ENCODE measurements at regions not wholly inside any gene's neighbourhood (a gene's known extent, or its start where the extent isn't known, plus 50 kb on each side); places are given as distances from the start of the nearest gene placed in this dataset.

- no peak for DNase-seq (ENCODE audit: low read depth in 2 of 2)
These were observed 363.6 kb upstream of the CWC22 start for GRCh38 chr2:180370511-180371205.

GRCh38 chr2:180368881-180369280, 361.8 kb upstream of the CWC22 start:
- no peak for DNase-seq (ENCODE audit: low read depth in 2 of 2)

GRCh38 chr2:180367815-180368214, 360.7 kb upstream of the CWC22 start:
- peak in 1 of 2 donors; percentile 32 for DNase-seq (ENCODE audit: low read depth in 2 of 2)

- no peak for DNase-seq (ENCODE audit: low read depth in 2 of 2)
These were observed 359.4 kb upstream of the CWC22 start for GRCh38 chr2:180366481-180366880.

- DNase-seq (ENCODE audit: low read depth in 2 of 2): no peak
These were observed 357.6 kb upstream of the CWC22 start for GRCh38 chr2:180364719-180365118.

GRCh38 chr2:180360283-180360618, 353.2 kb upstream of the CWC22 start:
- DNase-seq (ENCODE audit: low read depth in 2 of 2): no peak

GRCh38 chr2:180359522-180360282, 352.6 kb upstream of the CWC22 start:
- DNase-seq (ENCODE audit: low read depth in 2 of 2): peak in 1 of 2 donors; percentile 2

GRCh38 chr2:180358458-180358857, 351.4 kb upstream of the CWC22 start:
- DNase-seq (ENCODE audit: low read depth in 2 of 2): no peak

- no peak for DNase-seq (ENCODE audit: low read depth in 2 of 2)
These were observed 349.6 kb upstream of the CWC22 start for GRCh38 chr2:180356676-180357075.

- DNase-seq (ENCODE audit: low read depth in 2 of 2): no peak
These were observed 345.5 kb upstream of the CWC22 start for GRCh38 chr2:180352620-180353019.

GRCh38 chr2:180349809-180350208, 342.7 kb upstream of the CWC22 start:
- DNase-seq (ENCODE audit: low read depth in 2 of 2): no peak

GRCh38 chr2:180343528-180344345, 336.6 kb upstream of the CWC22 start:
- no peak for DNase-seq (ENCODE audit: low read depth in 2 of 2)

- no peak for DNase-seq (ENCODE audit: low read depth in 2 of 2)
These were observed 330.0 kb upstream of the CWC22 start for GRCh38 chr2:180337136-180337535.

- DNase-seq (ENCODE audit: low read depth in 2 of 2): no peak
These were observed 329.5 kb upstream of the CWC22 start for GRCh38 chr2:180336550-180336949.

- DNase-seq (ENCODE audit: low read depth in 2 of 2): no peak
These were observed 327.4 kb upstream of the CWC22 start for GRCh38 chr2:180334514-180334913.

- DNase-seq (ENCODE audit: low read depth in 2 of 2): no peak
These were observed 321.8 kb upstream of the CWC22 start for GRCh38 chr2:180328795-180329422.

- no peak for DNase-seq (ENCODE audit: low read depth in 2 of 2)
These were observed 320.1 kb upstream of the CWC22 start for GRCh38 chr2:180327185-180327584.

- no peak for DNase-seq (ENCODE audit: low read depth in 2 of 2)
These were observed 318.5 kb upstream of the CWC22 start for GRCh38 chr2:180325416-180326120.

GRCh38 chr2:180324182-180324581, 317.1 kb upstream of the CWC22 start:
- no peak for DNase-seq (ENCODE audit: low read depth in 2 of 2)

GRCh38 chr2:180322781-180323180, 315.7 kb upstream of the CWC22 start:
- DNase-seq (ENCODE audit: low read depth in 2 of 2): peak in 1 of 2 donors; percentile 68

Data from lung microvascular endothelial cell (primary cell).